ENCODE measurements at regions not wholly inside any gene's neighbourhood (a gene's known extent, or its start where the extent isn't known, plus 50 kb on each side); places are given as distances from the start of the nearest gene placed in this dataset.
"Not testable (repeated sequence)": the region's sequence is repeated elsewhere in the genome, so short reads cannot be mapped to it uniquely, and the experiment has no call there.

- no peak for DNase-seq
Observed at GRCh38 chr12:131230340-131231031, 276.8 kb downstream of the ADGRD1 start.

GRCh38 chr12:131231032-131231980 lies 277.6 kb downstream of the ADGRD1 start:
- no peak for DNase-seq

- DNase-seq, result no peak
Observed at GRCh38 chr12:131232036-131232435, 278.3 kb downstream of the ADGRD1 start.

DNA sequence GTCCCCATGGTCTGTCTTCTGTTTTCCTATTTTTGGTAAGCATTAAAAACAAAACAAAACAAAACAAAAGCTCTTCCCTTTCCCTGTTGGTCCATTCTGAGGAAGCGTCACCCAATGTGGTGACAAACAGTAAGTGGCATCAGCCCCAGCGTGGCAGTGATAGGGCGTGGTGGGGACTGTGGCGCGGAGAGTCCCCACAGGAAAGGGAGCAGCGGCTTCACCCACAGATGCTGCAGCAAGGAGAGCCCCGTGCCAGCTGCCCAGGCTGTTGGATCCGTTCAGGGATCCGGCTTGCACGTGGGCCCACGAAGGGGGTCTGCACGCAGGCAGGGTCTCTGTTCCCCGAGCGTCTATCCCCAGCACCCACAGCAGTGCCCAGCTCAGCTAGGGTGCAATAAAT lies 279.2 kb downstream of the ADGRD1 start:
- not testable (repeated sequence) for DNase-seq

DNA sequence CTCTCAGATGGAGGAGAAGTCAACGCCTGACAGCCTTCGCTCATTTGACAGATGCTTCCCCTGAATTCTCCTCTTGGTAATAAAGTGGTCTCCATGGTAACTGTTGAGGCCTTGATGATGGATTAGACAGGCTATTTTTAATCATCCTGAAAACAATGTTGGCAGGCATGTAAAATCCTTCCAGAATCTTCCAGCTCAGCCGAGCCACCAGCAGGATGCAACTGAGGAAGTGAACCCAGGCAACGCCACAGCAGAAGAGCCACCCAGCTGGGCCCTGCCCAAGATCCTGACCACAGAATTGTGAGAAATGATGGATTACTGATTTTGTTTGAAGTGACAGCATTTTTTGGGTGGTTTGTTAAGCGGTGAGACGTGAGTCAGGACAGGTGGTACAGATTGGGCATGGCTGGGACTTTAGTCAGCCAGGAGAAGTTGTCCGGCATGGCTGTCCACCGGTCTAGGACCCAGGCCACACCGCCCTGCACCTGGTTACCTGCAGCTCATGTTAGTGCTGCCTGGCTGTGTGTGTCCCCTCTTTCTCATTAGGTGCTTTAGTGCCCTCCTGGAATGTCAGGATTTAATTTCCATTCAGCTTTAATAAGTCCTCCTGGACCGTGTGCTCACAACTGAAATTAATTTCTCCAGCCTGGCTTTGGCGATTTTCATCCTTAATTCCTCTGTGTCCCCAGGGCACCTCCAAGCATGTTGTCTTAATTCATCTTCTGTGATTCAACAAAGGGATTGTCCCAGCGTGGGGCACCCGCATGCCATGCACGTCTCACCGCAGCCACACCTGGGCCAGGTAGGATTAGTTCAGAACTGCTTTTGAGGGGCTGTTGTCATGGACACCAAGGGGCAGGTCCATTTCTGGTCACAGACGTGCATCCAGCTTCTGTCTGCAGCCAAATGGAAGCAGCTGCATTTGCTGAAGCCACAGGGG lies 280.4 kb downstream of the ADGRD1 start:
- not testable (repeated sequence) for DNase-seq

DNA sequence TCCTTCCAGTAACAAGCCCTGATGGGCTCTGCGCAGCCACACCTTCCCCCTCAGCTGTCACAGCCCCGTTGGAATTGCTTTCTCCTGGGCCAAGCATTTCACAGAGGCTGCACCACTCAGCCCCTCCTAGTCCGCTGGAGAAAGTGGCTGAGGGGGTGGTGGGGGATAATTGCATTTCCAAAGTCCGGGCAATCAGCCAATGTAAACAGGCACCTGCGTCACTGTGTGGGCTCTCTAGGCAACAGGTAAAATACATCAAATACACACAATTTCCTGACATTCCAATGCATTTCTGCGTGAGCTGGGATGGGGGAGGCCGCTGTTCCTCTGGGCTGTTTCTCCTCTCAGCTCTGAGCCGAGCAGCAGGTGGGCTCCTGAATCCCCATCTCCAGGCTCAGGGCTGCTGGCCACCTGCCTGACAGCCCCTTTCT lies 281.1 kb downstream of the ADGRD1 start:
- DNase-seq, result not testable (repeated sequence)

GRCh38 chr12:131235871-131236271 lies 282.2 kb downstream of the ADGRD1 start:
- no peak for DNase-seq

DNA sequence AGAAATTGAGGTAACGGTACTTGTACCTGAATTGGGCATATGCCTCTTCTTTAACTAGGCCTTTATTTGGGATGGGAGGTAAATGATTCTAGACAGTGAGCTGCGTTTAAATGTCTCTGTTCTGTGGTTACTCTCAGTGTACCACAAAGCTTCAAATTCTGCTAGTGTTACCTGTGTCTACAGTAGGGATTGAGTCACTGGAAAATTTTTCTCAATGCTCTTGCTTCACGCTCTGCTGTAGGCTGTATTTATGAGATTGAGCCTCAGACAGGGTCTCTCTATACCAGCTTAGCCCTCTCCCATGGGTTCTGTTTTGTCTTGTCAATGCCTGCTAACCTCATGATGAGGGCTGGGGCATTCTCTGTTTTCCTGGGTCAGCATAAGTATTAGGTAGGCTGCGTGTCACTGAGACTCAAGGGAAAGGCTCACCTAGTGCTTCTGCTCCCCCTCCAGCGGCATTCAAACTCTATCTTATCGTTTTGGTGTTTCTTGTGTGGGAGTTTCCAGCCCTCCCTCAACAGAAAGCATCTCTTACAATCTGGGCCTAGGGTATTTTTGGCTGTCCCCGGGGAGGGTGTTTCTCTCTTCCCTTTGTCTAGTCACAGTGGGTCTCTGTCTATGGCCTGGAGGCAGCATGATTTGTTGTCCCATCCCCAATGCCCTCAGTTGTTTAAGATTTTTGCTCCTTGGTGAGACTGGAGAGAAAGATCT lies 285.8 kb downstream of the ADGRD1 start:
- DNase-seq, result no peak

DNA sequence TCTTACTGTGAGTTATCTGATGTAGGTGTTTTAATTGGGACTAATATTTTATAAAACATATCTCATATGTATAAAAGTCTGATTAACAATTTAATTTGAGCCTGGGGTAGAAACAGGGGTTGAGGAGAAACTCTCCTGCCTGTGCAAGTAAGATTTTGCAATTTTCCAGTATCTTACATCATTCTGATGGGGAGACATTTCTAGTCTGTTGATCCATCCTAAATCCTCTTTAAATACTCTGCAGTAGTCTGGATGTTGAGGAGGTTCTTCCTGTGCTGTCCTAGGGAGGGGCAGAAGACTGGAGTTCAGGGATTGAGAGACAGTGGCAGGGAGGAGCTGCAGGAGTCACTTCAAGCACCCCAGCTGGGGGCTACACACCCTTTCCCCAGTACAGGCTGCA lies 287.8 kb downstream of the ADGRD1 start:
- DNase-seq, result no peak

- DNase-seq, result no peak
Observed at GRCh38 chr12:131242741-131243496, 289.2 kb downstream of the ADGRD1 start.

DNA sequence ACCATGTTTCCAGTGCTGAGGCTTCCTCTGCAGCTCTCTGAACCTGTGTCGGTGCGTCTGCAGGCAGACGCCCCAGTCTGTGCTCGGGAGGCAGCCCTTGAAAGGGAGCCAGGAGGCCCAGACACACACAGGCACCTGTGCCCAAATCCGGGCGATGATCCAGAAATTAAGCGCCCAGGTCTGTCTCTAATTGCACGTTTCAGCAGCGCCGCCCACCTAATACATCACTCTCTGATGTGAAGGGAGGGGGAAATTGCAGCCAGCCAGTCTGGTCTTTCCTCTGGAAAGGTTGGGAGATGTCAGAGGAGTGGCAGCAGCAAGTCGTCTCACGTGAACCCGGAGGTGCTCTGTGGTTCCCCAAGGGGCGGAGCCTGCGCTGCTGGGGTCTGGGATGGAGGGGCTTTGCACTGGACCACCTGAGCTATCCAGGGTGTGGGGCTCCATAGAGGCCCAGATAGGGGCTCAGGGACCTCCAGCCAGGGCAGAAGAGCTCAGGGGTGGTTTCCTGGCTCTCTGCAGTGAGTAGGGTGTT lies 290.5 kb downstream of the ADGRD1 start:
- DNase-seq, result not testable (repeated sequence)

- not testable (repeated sequence) for DNase-seq
Observed at GRCh38 chr12:131245161-131245560, 291.5 kb downstream of the ADGRD1 start.

DNA sequence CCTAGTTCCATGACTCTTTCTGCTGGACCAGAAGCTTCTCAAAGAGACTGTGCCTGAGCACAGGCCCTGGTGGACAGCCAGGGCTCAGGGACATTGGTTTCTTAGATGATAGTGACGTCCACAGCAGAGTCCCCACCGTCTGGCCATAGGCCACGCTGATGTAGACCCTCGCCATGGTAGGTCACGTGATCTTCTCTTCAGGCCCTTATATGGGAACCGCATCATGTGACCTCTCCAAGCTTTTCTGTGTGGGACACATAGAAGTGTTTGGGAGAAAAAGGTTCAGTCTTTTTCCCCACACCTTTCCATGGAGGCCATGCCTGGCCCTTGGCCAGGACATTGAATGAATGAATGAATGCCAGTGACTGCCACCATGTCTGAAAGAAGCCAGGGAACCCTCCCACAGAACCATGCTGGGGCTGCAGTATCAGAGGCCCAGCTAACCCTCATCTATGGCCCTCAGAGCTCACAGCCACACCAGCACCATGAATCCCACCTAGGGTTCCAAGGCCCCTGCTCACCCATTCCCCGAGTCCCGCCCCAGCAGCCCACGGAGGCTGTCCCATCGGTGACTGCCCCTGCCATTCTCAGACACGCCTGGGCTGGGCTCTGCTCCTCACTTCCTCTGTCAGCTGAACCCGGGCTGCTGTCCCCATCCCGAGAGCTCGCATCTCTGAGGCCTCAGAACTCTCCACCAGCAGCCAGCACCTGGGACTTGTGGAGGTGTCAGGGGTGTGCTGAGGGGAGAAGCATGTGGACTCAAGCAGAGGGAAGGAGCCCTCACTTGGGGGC lies 292.1 kb downstream of the ADGRD1 start:
- no peak for DNase-seq

DNA sequence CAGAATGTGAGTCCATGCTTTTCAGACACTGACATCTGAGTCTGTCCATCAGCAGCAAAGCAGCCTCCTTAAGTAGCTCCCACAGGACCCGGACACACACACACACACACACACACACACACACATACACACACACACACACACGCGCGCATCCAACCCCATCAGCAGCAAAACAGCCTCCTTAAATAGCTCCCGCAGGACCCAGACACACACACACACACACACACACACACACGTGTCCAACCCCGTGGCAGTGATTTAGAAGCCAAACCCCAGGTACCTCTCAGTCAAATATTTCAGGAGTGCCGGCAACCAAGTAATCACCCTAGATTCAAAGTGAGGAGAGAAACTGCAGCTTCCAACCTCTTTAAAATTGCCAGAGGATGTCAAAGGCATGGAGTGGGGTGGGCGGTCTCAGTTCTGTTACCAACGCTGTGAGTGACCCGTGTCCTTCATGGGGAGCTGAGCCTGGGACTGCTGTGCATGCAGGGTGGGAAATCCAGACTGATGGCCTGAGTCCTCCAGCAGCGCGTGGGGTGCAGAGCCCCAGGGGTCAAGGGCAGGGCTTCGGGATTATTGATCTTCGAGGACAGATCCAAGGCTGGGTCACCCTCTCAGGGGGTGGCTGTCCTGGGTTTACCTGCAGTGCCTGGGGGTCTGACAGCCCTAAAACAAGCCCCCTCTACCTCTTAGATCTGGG lies 293.5 kb downstream of the ADGRD1 start:
- DNase-seq, result not testable (repeated sequence)

DNA sequence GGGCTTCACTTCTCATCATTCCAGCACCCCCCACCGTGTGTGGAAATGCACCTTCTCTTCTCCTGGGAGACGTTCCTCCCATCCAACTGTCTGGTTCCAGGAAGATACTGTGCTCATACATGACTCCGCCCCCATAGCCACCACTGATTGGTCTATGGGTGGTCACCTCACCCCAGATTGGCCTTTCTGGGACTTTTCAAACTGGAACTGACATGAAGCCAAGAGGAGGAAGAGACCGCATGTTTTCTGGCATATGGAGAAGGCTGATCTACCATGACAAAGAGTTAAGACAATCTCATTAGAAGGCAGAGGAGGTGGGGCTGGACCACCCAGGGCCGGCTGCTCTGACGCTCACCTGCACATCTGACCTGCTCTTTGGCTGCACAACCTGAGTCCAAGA lies 294.2 kb downstream of the ADGRD1 start:
- not testable (repeated sequence) for DNase-seq

DNA sequence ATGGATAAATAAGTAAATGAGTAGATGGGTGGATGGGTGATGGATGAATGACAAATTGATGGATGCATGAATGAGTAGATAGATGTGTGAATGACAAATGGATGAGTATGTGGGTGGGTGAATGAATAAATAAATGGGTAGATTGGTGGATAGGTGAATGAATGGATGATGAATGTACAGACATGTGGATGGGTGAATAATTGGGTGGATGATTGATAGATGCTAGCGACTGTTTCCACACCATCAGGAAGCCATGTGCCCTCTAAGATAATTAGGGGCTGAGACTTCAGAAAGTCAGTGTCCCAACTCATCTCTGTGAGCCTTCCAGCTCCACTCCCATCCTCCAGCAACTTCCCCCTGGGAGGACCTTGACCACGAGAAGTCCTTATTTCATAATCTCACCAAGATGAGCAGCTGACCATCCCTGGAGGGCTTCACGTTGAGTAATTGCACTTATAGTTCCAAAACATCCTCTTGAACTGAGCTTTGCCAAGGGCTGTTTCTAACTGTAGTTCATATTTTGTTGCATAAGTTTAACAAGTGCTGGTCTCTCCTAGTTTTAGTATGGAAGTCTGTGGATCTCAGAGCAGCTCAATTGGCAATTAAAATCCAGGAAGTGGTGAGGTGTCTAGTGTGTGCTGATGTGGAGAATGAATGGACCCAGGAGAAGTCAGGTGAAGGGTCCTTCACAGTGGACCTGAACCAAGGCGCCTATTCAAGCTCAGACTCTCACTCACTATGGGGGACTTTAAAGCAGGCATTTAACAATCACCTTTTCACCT lies 295.7 kb downstream of the ADGRD1 start:
- DNase-seq, result no peak

GRCh38 chr12:131250028-131250950 lies 296.6 kb downstream of the ADGRD1 start:
- DNase-seq, result no peak

DNA sequence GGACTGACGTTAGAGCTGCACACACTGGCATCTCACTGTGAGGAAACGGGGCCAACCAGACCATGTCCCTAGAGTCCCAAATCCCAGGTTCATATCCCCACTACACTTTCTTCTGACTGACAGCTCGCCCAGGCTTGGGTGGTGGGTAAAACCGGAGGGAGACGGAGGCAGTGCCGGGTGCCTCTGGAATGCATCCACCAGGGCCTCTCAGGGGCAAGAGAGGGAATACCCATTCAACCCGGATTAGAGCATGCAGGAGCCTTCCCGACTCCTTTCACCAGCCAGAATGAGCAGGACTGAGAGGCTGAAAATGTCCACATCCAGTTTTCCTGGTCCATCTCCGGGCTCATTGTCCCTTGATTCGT lies 297.2 kb downstream of the ADGRD1 start:
- DNase-seq, result no peak
